Hypothalamus (tissue), 51 donors: ENCODE measurements at regions not wholly inside any gene's neighbourhood (a gene's known extent, or its start where the extent isn't known, plus 50 kb on each side); places are given as distances from the start of the nearest gene placed in this dataset.
"Not testable (repeated sequence)": the region's sequence is repeated elsewhere in the genome, so short reads cannot be mapped to it uniquely, and the experiment has no call there.

ENCODE experiments used
- DNase-seq, 51 donors: peaks; one replicate each; lab custom pipeline; 2025; lab: John Stamatoyannopoulos, UW

GRCh38 chr10:65130162-65130758 is 1609.1 kb downstream of the REEP3 start:
- DNase-seq, result no peak

GRCh38 chr10:65133652-65134051 is 1612.5 kb downstream of the REEP3 start:
- no peak for DNase-seq

GRCh38 chr10:65135508-65135907 is 1614.3 kb downstream of the REEP3 start:
- DNase-seq, result no peak

- DNase-seq, result no peak
Measured at GRCh38 chr10:65142641-65143435, 1621.6 kb downstream of the REEP3 start.

- DNase-seq, result no peak
Measured at GRCh38 chr10:65143723-65144122, 1622.5 kb downstream of the REEP3 start.

- no peak for DNase-seq
Measured at GRCh38 chr10:65149878-65150277, 1628.7 kb downstream of the REEP3 start.

GRCh38 chr10:65166272-65166671 is 1645.1 kb downstream of the REEP3 start:
- DNase-seq, result no peak

GRCh38 chr10:65172249-65172648 is 1651.0 kb downstream of the REEP3 start:
- no peak for DNase-seq

- DNase-seq, result no peak
Measured at GRCh38 chr10:65176994-65177393, 1655.8 kb downstream of the REEP3 start.

GRCh38 chr10:65183236-65183635 is 1662.0 kb downstream of the REEP3 start:
- no peak for DNase-seq

GRCh38 chr10:65186668-65187067 is 1665.5 kb downstream of the REEP3 start:
- not testable (repeated sequence) for DNase-seq

GRCh38 chr10:65194126-65194525 is 1672.9 kb downstream of the REEP3 start:
- peak in 2 of 51 donors; percentile 4 to 54 for DNase-seq

- no peak for DNase-seq
Measured at GRCh38 chr10:65194555-65194954, 1673.4 kb downstream of the REEP3 start.

- no peak for DNase-seq
Measured at GRCh38 chr10:65196111-65196510, 1674.9 kb downstream of the REEP3 start.

- no peak for DNase-seq
Measured at GRCh38 chr10:65197935-65198334, 1676.7 kb downstream of the REEP3 start.

- DNase-seq, result no peak
Measured at GRCh38 chr10:65201491-65201890, 1680.3 kb downstream of the REEP3 start.

GRCh38 chr10:65204999-65205398 is 1683.8 kb downstream of the REEP3 start:
- DNase-seq, result no peak

- no peak for DNase-seq
Measured at GRCh38 chr10:65213170-65213569, 1692.0 kb downstream of the REEP3 start.

GRCh38 chr10:65219444-65219843 is 1698.2 kb downstream of the REEP3 start:
- no peak for DNase-seq

- no peak for DNase-seq
Measured at GRCh38 chr10:65231148-65231547, 1694.7 kb upstream of the LRRTM3 start.

- DNase-seq, result no peak
Measured at GRCh38 chr10:65234261-65234660, 1691.6 kb upstream of the LRRTM3 start.

- DNase-seq, result no peak
Measured at GRCh38 chr10:65235266-65235665, 1690.6 kb upstream of the LRRTM3 start.
